HEK293T (cell line): ENCODE measurements at regions not wholly inside any gene's neighbourhood (a gene's known extent, or its start where the extent isn't known, plus 50 kb on each side); places are given as distances from the start of the nearest gene placed in this dataset.

Experiments
- CTCF ChIA-PET: fragments of 350-600 bp; formaldehyde crosslinking; extraction: SDS; loops from one replicate; lab custom pipeline; 2021; ENCODE audit warnings: antibody characterized with exemption, inconsistent platforms; lab: Yijun Ruan, JAX
- POLR2A ChIA-PET: fragments of 350-600 bp; formaldehyde crosslinking; extraction: SDS; loops from one replicate; lab custom pipeline; 2020; ENCODE audit warnings: antibody characterized with exemption, inconsistent platforms; lab: Yijun Ruan, JAX
- DNase-seq: peaks from one replicate; pipeline ENCODE4 v3.0.0; 2012; ENCODE audit warnings: mixed read lengths; ENCODE audit errors: extremely low spot score
- ARNT ChIP-seq: fragments of 450-650 bp; IDR thresholded peaks from 2 replicates; pipeline ENCODE4 v1.6.1; 2017; ENCODE audit warnings: mild to moderate bottlenecking
- BHLHE40 ChIP-seq: fragments of 450-650 bp; IDR thresholded peaks from 2 replicates; pipeline ENCODE4 v1.6.1; 2016; ENCODE audit warnings: mild to moderate bottlenecking, moderate library complexity, borderline replicate concordance
- CTBP1 ChIP-seq: fragments of 450-650 bp; IDR thresholded peaks from 2 replicates; pipeline ENCODE4 v1.6.1; 2016; ENCODE audit warnings: borderline replicate concordance
- ELF4 ChIP-seq: fragments of 450-650 bp; IDR thresholded peaks from 2 replicates; pipeline ENCODE4 v1.6.1; 2017; ENCODE audit warnings: antibody characterized with exemption
- FOXA1 ChIP-seq: fragments of 450-650 bp; IDR thresholded peaks from 2 replicates; pipeline ENCODE4 v1.6.1; 2016; ENCODE audit warnings: mild to moderate bottlenecking
- FOXK2 ChIP-seq: fragments of 450-650 bp; IDR thresholded peaks from 2 replicates; pipeline ENCODE4 v1.6.1; 2016; ENCODE audit warnings: mild to moderate bottlenecking
- FOXM1 ChIP-seq: fragments of 450-650 bp; IDR thresholded peaks from 2 replicates; pipeline ENCODE4 v1.6.1; 2017; ENCODE audit warnings: mild to moderate bottlenecking, borderline replicate concordance
- HDGF ChIP-seq: fragments of 450-650 bp; IDR thresholded peaks from 2 replicates; pipeline ENCODE4 v1.6.1; 2017; ENCODE audit warnings: antibody characterized with exemption, borderline replicate concordance
- L3MBTL2 ChIP-seq: fragments of 450-650 bp; conservative IDR thresholded peaks from 2 replicates; pipeline ENCODE4 v1.6.1; 2016; ENCODE audit warnings: mild to moderate bottlenecking
- LEF1 ChIP-seq: fragments of 450-650 bp; IDR thresholded peaks from 2 replicates; pipeline ENCODE4 v1.6.1; 2017; ENCODE audit warnings: mild to moderate bottlenecking, borderline replicate concordance
- NFRKB ChIP-seq: fragments of 450-650 bp; IDR thresholded peaks from 2 replicates; pipeline ENCODE4 v1.6.1; 2016; ENCODE audit warnings: mild to moderate bottlenecking, moderate library complexity
- SP1 ChIP-seq: fragments of 450-650 bp; IDR thresholded peaks from 2 replicates; pipeline ENCODE4 v1.6.1; 2017
- SUZ12 ChIP-seq: fragments of 450-650 bp; IDR thresholded peaks from 2 replicates; pipeline ENCODE4 v1.6.1; 2016; ENCODE audit warnings: mild to moderate bottlenecking
- TARDBP ChIP-seq: fragments of 450-650 bp; IDR thresholded peaks from 2 replicates; pipeline ENCODE4 v1.6.1; 2016
- ZNF384 ChIP-seq: fragments of 450-650 bp; IDR thresholded peaks from 2 replicates; pipeline ENCODE4 v1.6.1; 2016
- TF ChIP-seq, protein P1 (sequence below): fragments of 450-650 bp; IDR thresholded peaks from 2 replicates; pipeline ENCODE4 v1.6.1; 2016

DNA sequence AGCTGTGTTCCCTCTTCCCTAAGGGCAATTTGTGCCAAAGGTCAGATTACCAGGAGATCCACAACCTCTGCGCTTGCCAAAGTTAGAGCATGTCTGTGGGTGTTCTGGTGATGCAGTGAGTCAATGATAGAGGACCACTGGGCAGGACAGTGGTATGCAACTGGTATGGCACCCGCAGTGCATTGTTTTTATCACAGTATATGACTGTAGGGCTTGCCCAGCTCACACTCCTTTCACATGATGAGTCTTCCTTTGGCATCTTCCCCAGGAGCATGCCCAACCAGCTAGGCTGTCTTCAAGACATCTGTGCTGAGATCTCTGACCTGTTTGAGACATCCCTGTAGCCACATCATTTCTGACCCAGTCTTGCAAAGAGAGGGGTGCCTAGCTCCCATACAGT lies 1650.0 kb upstream of the CDH6 start:
- DNase-seq, result no peak
- CTCF ChIA-PET, result no interaction called here
- POLR2A ChIA-PET, result no interaction called here
- TF ChIP-seq LEF1 (no peak), SUZ12 (no peak), FOXA1 (no peak), ARNT (no peak), NFRKB (no peak), ZNF384 (no peak), TARDBP (no peak), FOXM1 (no peak), BHLHE40 (no peak), CTBP1 (no peak), ELF4 (no peak), FOXK2 (no peak), SP1 (no peak), HDGF (no peak), L3MBTL2 (no peak)
- TF ChIP-seq, protein P1, sequence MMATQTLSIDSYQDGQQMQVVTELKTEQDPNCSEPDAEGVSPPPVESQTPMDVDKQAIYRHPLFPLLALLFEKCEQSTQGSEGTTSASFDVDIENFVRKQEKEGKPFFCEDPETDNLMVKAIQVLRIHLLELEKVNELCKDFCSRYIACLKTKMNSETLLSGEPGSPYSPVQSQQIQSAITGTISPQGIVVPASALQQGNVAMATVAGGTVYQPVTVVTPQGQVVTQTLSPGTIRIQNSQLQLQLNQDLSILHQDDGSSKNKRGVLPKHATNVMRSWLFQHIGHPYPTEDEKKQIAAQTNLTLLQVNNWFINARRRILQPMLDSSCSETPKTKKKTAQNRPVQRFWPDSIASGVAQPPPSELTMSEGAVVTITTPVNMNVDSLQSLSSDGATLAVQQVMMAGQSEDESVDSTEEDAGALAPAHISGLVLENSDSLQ, result no peak

GRCh38 chr5:29524227-29524626 lies 1669.3 kb upstream of the CDH6 start:
- DNase-seq, result no peak
- ChIA-PET CTCF (no interaction called here), POLR2A (no interaction called here)
- TF ChIP-seq SP1 (no peak), ZNF384 (no peak), SUZ12 (no peak), HDGF (no peak), BHLHE40 (no peak), FOXA1 (no peak), FOXM1 (no peak), ARNT (no peak), ELF4 (no peak), NFRKB (no peak), CTBP1 (no peak), FOXK2 (no peak), L3MBTL2 (no peak), TARDBP (no peak), LEF1 (no peak)
- TF ChIP-seq, protein P1, result no peak

DNA sequence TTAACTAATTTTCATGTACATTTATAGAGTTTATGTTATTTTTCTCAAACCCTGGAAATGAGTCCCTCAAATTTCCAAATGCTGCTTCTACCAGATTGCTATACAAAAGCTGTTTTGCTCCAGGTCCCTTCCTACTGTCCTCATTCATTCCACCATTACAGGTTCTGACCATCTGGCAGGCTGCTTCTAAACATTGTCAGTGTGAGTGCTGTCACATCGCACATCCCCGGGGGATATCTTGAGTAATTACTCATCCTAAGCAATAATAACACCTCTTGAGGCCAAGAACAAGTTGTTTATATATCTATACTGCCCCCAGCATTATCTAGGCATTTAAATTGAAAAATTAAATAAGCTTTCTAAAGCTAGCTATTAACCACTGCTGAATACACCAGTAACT lies 1675.3 kb upstream of the CDH6 start:
- POLR2A ChIA-PET, result no interaction called here
- TF ChIP-seq FOXM1, result no peak
- no peak for TF ChIP-seq L3MBTL2
- TF ChIP-seq SP1, result no peak
- TF ChIP-seq ARNT, result no peak
- no peak for TF ChIP-seq ZNF384
- no peak for TF ChIP-seq NFRKB
- no peak for TF ChIP-seq LEF1
- no peak for TF ChIP-seq TARDBP
- TF ChIP-seq BHLHE40, result no peak
- TF ChIP-seq, protein P1, result no peak
- TF ChIP-seq FOXK2, result no peak
- TF ChIP-seq FOXA1, result no peak
- no peak for TF ChIP-seq ELF4
- TF ChIP-seq CTBP1, result no peak
- TF ChIP-seq SUZ12, result no peak
- no peak for TF ChIP-seq HDGF
- CTCF ChIA-PET, result no interaction called here
- DNase-seq, result no peak

- ChIA-PET CTCF (no interaction called here), POLR2A (no interaction called here)
- TF ChIP-seq CTBP1 (no peak), LEF1 (no peak), HDGF (no peak), FOXK2 (no peak), SUZ12 (no peak), ARNT (no peak), TARDBP (no peak), FOXA1 (no peak), BHLHE40 (no peak)
- DNase-seq, result no peak
These were observed 1677.3 kb upstream of the CDH6 start for GRCh38 chr5:29516224-29516623.

- no peak for DNase-seq
- CTCF ChIA-PET, result no interaction called here
- POLR2A ChIA-PET, result no interaction called here
- TF ChIP-seq NFRKB, result no peak
- TF ChIP-seq TARDBP, result no peak
- TF ChIP-seq ELF4, result no peak
- TF ChIP-seq, protein P1, result no peak
- TF ChIP-seq SP1, result no peak
- no peak for TF ChIP-seq SUZ12
- no peak for TF ChIP-seq FOXA1
- no peak for TF ChIP-seq HDGF
- TF ChIP-seq ZNF384, result no peak
- TF ChIP-seq L3MBTL2, result no peak
- no peak for TF ChIP-seq BHLHE40
- TF ChIP-seq FOXK2, result no peak
- no peak for TF ChIP-seq ARNT
- no peak for TF ChIP-seq FOXM1
- no peak for TF ChIP-seq CTBP1
- TF ChIP-seq LEF1, result no peak
These were observed 1685.4 kb upstream of the CDH6 start for GRCh38 chr5:29508131-29508530.
